GM19395 (cell line): ENCODE measurements at regions not wholly inside any gene's neighbourhood (a gene's known extent, or its start where the extent isn't known, plus 50 kb on each side); places are given as distances from the start of the nearest gene placed in this dataset.
"Not testable (repeated sequence)": the region's sequence is repeated elsewhere in the genome, so short reads cannot be mapped to it uniquely, and the experiment has no call there.

Experiments
- ATAC-seq: cut with Tn5 transposase; IDR thresholded peaks from one replicate; pipeline ENCODE4 v1.9.1; 2021; ENCODE audit warnings: mild to moderate bottlenecking, moderate library complexity; ENCODE audit not compliant: unreplicated experiment

DNA sequence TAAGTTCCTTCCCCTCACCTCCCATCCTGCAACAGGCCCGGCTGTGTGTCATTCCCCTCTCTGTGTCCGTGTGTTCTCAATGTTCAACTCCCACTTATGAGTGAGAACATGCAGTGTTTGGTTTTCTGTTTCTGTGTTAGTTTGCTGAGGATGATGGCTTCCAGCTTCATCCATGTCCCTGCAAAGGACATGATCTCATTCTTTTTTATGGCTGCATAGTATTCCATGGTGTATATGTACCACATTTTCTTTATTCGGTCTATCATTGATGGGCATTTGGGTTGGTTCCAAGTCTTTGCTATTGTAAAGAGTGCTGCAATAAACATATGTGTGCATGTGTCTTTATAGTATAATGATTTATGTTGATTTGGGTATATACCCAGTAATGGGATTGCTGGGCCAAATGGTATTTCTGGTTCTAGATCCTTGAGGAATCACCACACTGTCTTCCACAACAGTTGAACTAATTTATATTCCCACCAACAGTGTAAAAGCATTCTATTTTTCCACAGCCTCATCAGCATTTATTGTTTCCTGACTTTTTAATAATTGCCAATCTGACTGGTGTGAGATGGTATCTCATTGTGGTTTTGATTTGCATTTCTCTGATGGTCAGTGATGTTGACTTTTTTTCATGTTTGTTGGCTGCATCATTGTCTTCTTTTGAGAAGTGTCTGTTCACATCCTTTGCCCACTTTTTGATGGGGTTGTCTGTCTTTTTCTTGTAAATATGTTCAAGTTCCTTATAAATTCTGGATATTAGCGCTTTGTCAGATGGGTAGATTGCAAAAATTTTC, 174.1 kb upstream of the PHACTR1 start:
- ATAC-seq: not testable (repeated sequence)

- ATAC-seq: no peak
These were observed 172.6 kb upstream of the PHACTR1 start for GRCh38 chr6:12543953-12544352.

DNA sequence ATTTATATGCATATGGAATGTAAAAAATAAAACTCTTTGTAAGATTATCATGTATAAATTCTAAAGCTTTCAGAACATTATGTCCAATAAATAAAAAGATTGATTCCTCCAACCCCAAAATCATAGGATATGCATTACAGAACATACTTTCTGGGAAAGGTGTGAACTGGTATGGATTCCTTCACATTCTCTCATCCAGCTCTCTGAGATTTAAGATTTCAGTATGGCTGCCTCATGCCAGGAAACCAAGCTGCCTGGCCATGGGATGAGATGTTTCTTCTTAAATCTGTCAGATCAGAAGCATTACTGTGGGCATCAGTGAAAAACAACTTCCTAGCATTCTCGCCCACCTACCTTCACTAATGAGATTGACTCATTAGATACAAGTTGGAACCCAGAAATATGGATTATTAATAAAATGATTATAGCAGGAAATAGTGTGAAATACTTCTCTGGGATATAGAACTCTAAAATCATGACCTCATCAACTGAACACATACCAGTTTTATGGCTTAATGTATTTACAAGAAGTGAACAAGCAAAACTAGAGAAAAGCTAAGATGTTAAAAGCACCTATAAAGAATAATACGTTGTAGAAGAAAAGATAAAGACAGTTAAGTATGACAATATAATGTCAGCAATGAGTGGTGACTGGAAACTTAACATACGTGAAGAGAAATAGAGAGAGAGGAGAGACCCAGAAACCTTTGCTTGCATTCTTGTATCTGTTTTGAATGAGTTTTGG, 171.6 kb upstream of the PHACTR1 start:
- no peak for ATAC-seq

- no peak for ATAC-seq
These were observed 170.8 kb upstream of the PHACTR1 start for GRCh38 chr6:12545619-12546409.

DNA sequence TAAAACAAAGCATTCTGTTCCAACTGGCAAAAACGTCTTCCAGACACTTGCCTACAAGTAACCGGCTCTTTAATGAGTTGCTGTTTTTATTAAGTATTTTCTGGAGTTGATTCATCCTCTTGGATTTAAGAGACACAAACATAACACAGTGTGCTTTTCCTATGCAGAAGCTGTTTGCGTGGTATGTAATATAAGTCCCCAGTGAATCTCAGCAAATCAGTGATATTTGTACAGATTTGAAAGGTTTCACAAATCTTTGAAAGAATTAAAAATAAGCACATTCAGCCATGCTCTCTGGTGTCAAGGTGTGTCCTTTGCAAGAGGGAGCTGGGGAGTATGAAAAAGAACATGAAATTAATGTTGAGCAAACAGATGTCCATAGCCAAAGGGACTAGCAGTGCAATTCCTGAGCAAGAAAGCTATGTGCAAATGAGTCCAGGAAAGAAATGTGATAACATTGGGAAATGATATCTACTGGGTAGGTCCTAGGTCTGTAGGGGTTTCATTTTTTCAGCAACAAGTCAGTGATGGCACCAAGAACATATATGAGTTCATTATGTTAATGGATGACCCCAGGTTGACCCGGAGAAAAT, 170.1 kb upstream of the PHACTR1 start:
- no peak for ATAC-seq

GRCh38 chr6:12548526-12548925, 168.0 kb upstream of the PHACTR1 start:
- ATAC-seq: no peak

GRCh38 chr6:12549445-12549844, 167.1 kb upstream of the PHACTR1 start:
- not testable (repeated sequence) for ATAC-seq

DNA sequence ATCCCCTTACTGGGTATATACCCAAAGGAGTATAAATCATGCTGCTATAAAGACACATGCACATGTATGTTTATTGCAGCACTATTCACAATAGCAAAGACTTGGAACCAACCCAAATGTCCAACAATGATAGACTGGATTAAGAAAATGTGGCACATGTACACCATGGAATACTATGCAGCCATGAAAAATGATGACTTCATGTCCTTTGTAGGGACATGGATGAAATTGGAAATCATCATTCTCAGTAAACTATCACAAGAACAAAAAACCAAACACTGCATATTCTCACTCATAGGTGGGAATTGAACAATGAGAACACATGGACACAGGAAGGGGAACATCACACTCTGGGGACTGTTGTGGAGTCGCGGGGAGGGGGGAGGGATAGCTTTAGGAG, 161.7 kb upstream of the PHACTR1 start:
- not testable (repeated sequence) for ATAC-seq

GRCh38 chr6:12555267-12555666, 161.3 kb upstream of the PHACTR1 start:
- no peak for ATAC-seq

DNA sequence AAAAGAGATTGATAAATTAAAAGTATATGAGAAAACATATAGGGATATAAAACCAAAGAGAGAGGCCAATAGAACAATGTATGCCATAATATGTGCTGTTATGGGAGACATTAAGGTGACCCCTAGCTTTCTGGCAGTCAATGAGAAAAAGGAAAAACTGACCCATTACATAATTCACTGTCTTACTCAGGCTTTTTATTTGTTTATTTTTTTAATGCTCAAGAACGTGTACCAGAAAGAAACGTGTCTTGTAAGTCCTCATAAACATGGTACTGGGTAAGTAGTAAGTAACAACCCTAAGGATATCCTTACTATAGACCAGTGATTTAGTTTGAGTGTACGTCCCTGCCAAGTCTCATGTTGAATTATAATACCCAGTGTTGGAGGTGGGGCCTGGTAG, 160.8 kb upstream of the PHACTR1 start:
- no peak for ATAC-seq

- ATAC-seq: no peak
These were observed 158.8 kb upstream of the PHACTR1 start for GRCh38 chr6:12557765-12558164.

- no peak for ATAC-seq
These were observed 156.3 kb upstream of the PHACTR1 start for GRCh38 chr6:12560315-12560714.

DNA sequence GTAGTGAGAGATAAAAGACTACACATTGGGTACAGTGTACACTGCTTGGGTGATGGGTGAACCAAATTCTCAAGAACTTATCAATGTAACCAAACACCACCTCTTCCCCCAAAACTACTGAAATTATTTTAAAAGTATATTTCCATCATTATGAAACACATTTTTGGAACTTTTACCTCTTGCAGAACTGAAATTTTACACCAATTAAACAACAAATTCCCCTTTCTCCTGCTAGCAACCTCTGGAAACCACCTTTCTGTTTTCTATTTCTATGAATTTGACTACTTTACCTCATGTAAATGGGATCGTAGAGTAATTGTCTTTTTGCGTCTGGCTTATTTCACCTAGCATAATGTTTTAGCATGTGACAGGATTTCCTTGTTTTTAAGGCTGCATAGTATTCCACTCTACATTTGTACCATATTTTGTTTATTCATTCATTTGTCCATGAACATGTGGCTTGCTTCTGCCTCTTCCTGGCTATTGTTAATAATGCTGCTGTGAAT, 149.9 kb upstream of the PHACTR1 start:
- no peak for ATAC-seq

- ATAC-seq: no peak
These were observed 148.9 kb upstream of the PHACTR1 start for GRCh38 chr6:12567682-12568081.

GRCh38 chr6:12569646-12570045, 146.9 kb upstream of the PHACTR1 start:
- no peak for ATAC-seq

- no peak for ATAC-seq
These were observed 146.0 kb upstream of the PHACTR1 start for GRCh38 chr6:12570461-12571030.

GRCh38 chr6:12572896-12573827, 143.4 kb upstream of the PHACTR1 start:
- ATAC-seq: no peak

DNA sequence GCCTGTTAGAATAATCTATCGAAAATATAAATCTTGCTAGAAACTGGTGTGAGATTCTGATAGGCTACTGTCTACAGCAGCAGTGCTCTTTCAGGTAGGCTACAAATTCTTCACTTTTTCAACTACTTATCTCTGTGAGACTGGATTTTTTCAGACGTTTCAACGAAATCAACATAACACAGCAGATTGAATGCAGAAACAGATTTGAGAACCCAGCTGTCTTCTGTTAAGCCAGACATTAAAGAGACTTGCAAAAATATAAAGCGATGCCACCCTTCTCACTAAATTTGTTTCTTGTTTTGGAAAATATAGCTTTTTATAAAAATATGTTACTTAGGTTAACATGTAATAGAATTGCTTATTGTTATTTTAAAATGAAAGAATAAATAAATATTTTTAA, 140.6 kb upstream of the PHACTR1 start:
- ATAC-seq: no peak

- no peak for ATAC-seq
These were observed 140.2 kb upstream of the PHACTR1 start for GRCh38 chr6:12576389-12576788.
